ENCODE measurements at regions not wholly inside any gene's neighbourhood (a gene's known extent, or its start where the extent isn't known, plus 50 kb on each side); places are given as distances from the start of the nearest gene placed in this dataset.

- H3K4me2 ChIP-seq (ENCODE audit: low read length): peak overlapping the region; percentile 63
- no peaks in the 10 kb centered on the region for H3K27me3 ChIP-seq (ENCODE audit: control insufficient read depth, low read length)
- peaks cover 40% of the 10 kb centered on the region for H3K4me1 ChIP-seq (ENCODE audit: control insufficient read depth, low read length)
- H3K79me2 ChIP-seq (ENCODE audit: control insufficient read depth, low read length): no peaks in the 10 kb centered on the region
- no peak for TF ChIP-seq EZH2phosphoT487 (IDR thresholded peaks at IDR 0.05; ENCODE audit: borderline replicate concordance, low read length)
- no peak for TF ChIP-seq CTCF (IDR thresholded peaks at IDR 0.05; ENCODE audit: low read depth, low read length, poor library complexity, severe bottlenecking)
- no peaks in the 10 kb centered on the region for H4K20me1 ChIP-seq (ENCODE audit: control insufficient read depth, insufficient read depth, low read depth, low read length)
- H3F3A ChIP-seq (ENCODE audit: control insufficient read depth, insufficient read depth): peaks cover 7% of the 10 kb centered on the region
- H3K4me3 ChIP-seq (ENCODE audit: low read length): peak overlapping the region; percentile 25
- H3K27ac ChIP-seq (ENCODE audit: low read depth, low read length): peak overlapping the region; percentile 83
- peaks cover 3% of the 10 kb centered on the region for H3K36me3 ChIP-seq (ENCODE audit: control insufficient read depth, low read length)
- H3K9me3 ChIP-seq (ENCODE audit: control insufficient read depth, insufficient read depth, low read length): no peaks in the 10 kb centered on the region
- H3K9me2 ChIP-seq (replicated peaks; ENCODE audit: control insufficient read depth, low read length): no peaks in the 10 kb centered on the region
These were observed 1090.4 kb downstream of the PCDH9 start for GRCh38 chr13:66139701-66140100.

GRCh38 chr13:66139250-66139649 lies 1090.9 kb downstream of the PCDH9 start:
- Histone ChIP-seq H3K4me1 (ENCODE audit: control insufficient read depth, low read length) (peaks cover 40% of the 10 kb centered on the region), H4K20me1 (ENCODE audit: control insufficient read depth, insufficient read depth, low read depth, low read length) (no peaks in the 10 kb centered on the region), H3K27ac (ENCODE audit: low read depth, low read length) (peak overlapping the region; percentile 83), H3F3A (ENCODE audit: control insufficient read depth, insufficient read depth) (peaks cover 7% of the 10 kb centered on the region), H3K4me3 (ENCODE audit: low read length) (peak overlapping the region; percentile 25), H3K36me3 (ENCODE audit: control insufficient read depth, low read length) (peaks cover 3% of the 10 kb centered on the region), H3K4me2 (ENCODE audit: low read length) (peak overlapping the region; percentile 63), H3K79me2 (ENCODE audit: control insufficient read depth, low read length) (no peaks in the 10 kb centered on the region), H3K9me2 (replicated peaks; ENCODE audit: control insufficient read depth, low read length) (no peaks in the 10 kb centered on the region), H3K9me3 (ENCODE audit: control insufficient read depth, insufficient read depth, low read length) (no peaks in the 10 kb centered on the region), H3K27me3 (ENCODE audit: control insufficient read depth, low read length) (no peaks in the 10 kb centered on the region)
- no peak for TF ChIP-seq EZH2phosphoT487 (IDR thresholded peaks at IDR 0.05; ENCODE audit: borderline replicate concordance, low read length)

- H3K27ac ChIP-seq (ENCODE audit: low read depth, low read length): peak overlapping the region; percentile 83
These were observed 1091.8 kb downstream of the PCDH9 start for GRCh38 chr13:66138172-66138811.

More at GRCh38 chr13:66138172-66138811, 1091.8 kb downstream of the PCDH9 start:
- Histone ChIP-seq H3K4me3 (ENCODE audit: low read length) (peak overlapping the region; percentile 25), H3K79me2 (ENCODE audit: control insufficient read depth, low read length) (no peaks in the 10 kb centered on the region), H3F3A (ENCODE audit: control insufficient read depth, insufficient read depth) (peaks cover 7% of the 10 kb centered on the region), H4K20me1 (ENCODE audit: control insufficient read depth, insufficient read depth, low read depth, low read length) (no peaks in the 10 kb centered on the region), H3K4me1 (ENCODE audit: control insufficient read depth, low read length) (peaks cover 40% of the 10 kb centered on the region), H3K27me3 (ENCODE audit: control insufficient read depth, low read length) (no peaks in the 10 kb centered on the region), H3K9me3 (ENCODE audit: control insufficient read depth, insufficient read depth, low read length) (no peaks in the 10 kb centered on the region), H3K4me2 (ENCODE audit: low read length) (peak overlapping the region; percentile 63), H3K9me2 (replicated peaks; ENCODE audit: control insufficient read depth, low read length) (no peaks in the 10 kb centered on the region), H3K36me3 (ENCODE audit: control insufficient read depth, low read length) (peaks cover 3% of the 10 kb centered on the region)
- TF ChIP-seq EZH2phosphoT487 (IDR thresholded peaks at IDR 0.05; ENCODE audit: borderline replicate concordance, low read length): no peak
- TF ChIP-seq CTCF (IDR thresholded peaks at IDR 0.05; ENCODE audit: low read depth, low read length, poor library complexity, severe bottlenecking): no peak
